Panc1 (cell line): ENCODE measurements at regions not wholly inside any gene's neighbourhood (a gene's known extent, or its start where the extent isn't known, plus 50 kb on each side); places are given as distances from the start of the nearest gene placed in this dataset.

Experiments used
- ATAC-seq: fragments of 200-7000 bp; cut with Tn5 transposase; 2 replicates; pipeline ENCODE4 v1.9.1; 2020; ENCODE audit warnings: mild to moderate bottlenecking, moderate library complexity
- BruUV-seq: library from RNA; stranded (reverse); fragments of 400-500 nt; replicated peaks from 2 replicates; lab custom pipeline; 2021; lab: Mats Ljungman, UMichigan
- CTCF ChIA-PET: fragments of 300-600 bp; sonication (Branson Sonifier 250); formaldehyde crosslinking; loops from one replicate; lab custom pipeline; 2022; ENCODE audit warnings: antibody characterized with exemption; lab: Charles Lee
- POLR2A ChIA-PET: fragments of 300-600 bp; sonication (Branson Sonifier 250); formaldehyde crosslinking; loops from one replicate; lab custom pipeline; 2022; ENCODE audit warnings: antibody characterized with exemption; lab: Charles Lee
- DNase-seq: peaks from one replicate; pipeline ENCODE4 v3.0.0-alpha.2; 2010; ENCODE audit warnings: low read depth, low spot score
- H3K27ac ChIP-seq: 2 replicates; pipeline ENCODE4 v1.5.1; 2011; ENCODE audit warnings: mild to moderate bottlenecking, low read length, inconsistent platforms
- H3K27me3 ChIP-seq: fragments of 200-500 bp; sonication (Bioruptor generic); 2 replicates; pipeline ENCODE4 v1.6.0; 2014; ENCODE audit warnings: low read length, inconsistent platforms; ENCODE audit not compliant: control insufficient read depth, insufficient read depth
- H3K36me3 ChIP-seq: fragments of 200-500 bp; sonication (Bioruptor generic); 2 replicates; pipeline ENCODE4 v1.5.1; 2014; ENCODE audit warnings: inconsistent platforms, mild to moderate bottlenecking, low read length, moderate library complexity; ENCODE audit not compliant: control insufficient read depth, insufficient read depth
- H3K4me1 ChIP-seq: 2 replicates; pipeline ENCODE4 v1.5.1; 2011; ENCODE audit warnings: inconsistent platforms, mild to moderate bottlenecking, low read length, moderate library complexity; ENCODE audit not compliant: control insufficient read depth, insufficient read depth
- H3K4me3 ChIP-seq, 2 experiments: 2 replicates each; pipeline ENCODE4 v1.5.1; 2011 to 2012; ENCODE audit warnings: low read depth in 2 of 2, low read length in 2 of 2, mild to moderate bottlenecking in 2 of 2, inconsistent platforms in 1 of 2, moderate library complexity in 1 of 2
- H3K9me3 ChIP-seq: fragments of 200-500 bp; sonication (Bioruptor generic); 2 replicates; pipeline ENCODE4 v1.5.1; 2014; ENCODE audit warnings: low read depth, mild to moderate bottlenecking, inconsistent platforms, low read length, moderate library complexity; ENCODE audit not compliant: control insufficient read depth, insufficient read depth
- POLR2AphosphoS5 ChIP-seq: IDR thresholded peaks from 2 replicates; pipeline ENCODE4 v1.6.1; 2012; ENCODE audit warnings: mild to moderate bottlenecking, low read depth, low read length, moderate library complexity
- REST ChIP-seq, 2 experiments: IDR thresholded peaks; 2 replicates each; pipeline ENCODE4 v1.6.1; 2011 to 2012; ENCODE audit warnings: low read depth in 2 of 2, control low read depth in 1 of 2, low read length in 1 of 2, mild to moderate bottlenecking in 1 of 2, moderate library complexity in 1 of 2; ENCODE audit not compliant: insufficient read depth in 1 of 2
- SIN3A ChIP-seq: IDR thresholded peaks from 2 replicates; pipeline ENCODE4 v1.6.1; 2012; ENCODE audit warnings: low read depth, mild to moderate bottlenecking, low read length, moderate library complexity, borderline replicate concordance; ENCODE audit not compliant: insufficient read depth
- TCF7L2 ChIP-seq: IDR thresholded peaks from 2 replicates; pipeline ENCODE4 v1.6.1; 2011; ENCODE audit warnings: mild to moderate bottlenecking, low read depth, low read length, inconsistent platforms
- in situ Hi-C: cut with HindIII; loops from 2 replicates; pipeline ENCODE4 v1.10.0; 2016; ENCODE audit warnings: low sequenced_read_pairs, low pct_unique_long_range_greater_than_20kb
- intact Hi-C: fragments of 100-400 bp; cut with micrococcal nuclease; formaldehyde crosslinking; loops from one replicate; pipeline ENCODE4 v1.10.0; 2022; ENCODE audit not compliant: unreplicated experiment
- TF ChIP-seq, protein P1 (sequence below): fragments of 450-650 bp; IDR thresholded peaks from 2 replicates; pipeline ENCODE4 v1.5.1; 2017; ENCODE audit warnings: mild to moderate bottlenecking

GRCh38 chr2:16496426-16497388 is 168.9 kb downstream of the CYRIA start:
- Histone ChIP-seq H3K36me3 (no peaks in the 10 kb centered on the region), H3K27me3 (no peaks in the 10 kb centered on the region), H3K9me3 (no peaks in the 10 kb centered on the region), H3K27ac (no peak overlapping the region), H3K4me3 (no peak overlapping the region), H3K4me1 (no peaks in the 10 kb centered on the region)
- DNase-seq: no peak
- POLR2A ChIA-PET: no interaction called here
- intact Hi-C loops: no loop called here
- TF ChIP-seq TCF7L2 (no peak), REST (IDR thresholded peaks at IDR 0.05; ENCODE audit: insufficient read depth in 1 of 2, low read depth in 2 of 2, low read length in 1 of 2) (no peak), SIN3A (no peak), POLR2AphosphoS5 (no peak)
- TF ChIP-seq, protein P1, sequence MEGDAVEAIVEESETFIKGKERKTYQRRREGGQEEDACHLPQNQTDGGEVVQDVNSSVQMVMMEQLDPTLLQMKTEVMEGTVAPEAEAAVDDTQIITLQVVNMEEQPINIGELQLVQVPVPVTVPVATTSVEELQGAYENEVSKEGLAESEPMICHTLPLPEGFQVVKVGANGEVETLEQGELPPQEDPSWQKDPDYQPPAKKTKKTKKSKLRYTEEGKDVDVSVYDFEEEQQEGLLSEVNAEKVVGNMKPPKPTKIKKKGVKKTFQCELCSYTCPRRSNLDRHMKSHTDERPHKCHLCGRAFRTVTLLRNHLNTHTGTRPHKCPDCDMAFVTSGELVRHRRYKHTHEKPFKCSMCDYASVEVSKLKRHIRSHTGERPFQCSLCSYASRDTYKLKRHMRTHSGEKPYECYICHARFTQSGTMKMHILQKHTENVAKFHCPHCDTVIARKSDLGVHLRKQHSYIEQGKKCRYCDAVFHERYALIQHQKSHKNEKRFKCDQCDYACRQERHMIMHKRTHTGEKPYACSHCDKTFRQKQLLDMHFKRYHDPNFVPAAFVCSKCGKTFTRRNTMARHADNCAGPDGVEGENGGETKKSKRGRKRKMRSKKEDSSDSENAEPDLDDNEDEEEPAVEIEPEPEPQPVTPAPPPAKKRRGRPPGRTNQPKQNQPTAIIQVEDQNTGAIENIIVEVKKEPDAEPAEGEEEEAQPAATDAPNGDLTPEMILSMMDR: no peak
- BruUV-seq: no TSS peak
- in situ Hi-C loops: no loop called here
- CTCF ChIA-PET: no interaction called here
- ATAC-seq: no peak

GRCh38 chr2:16495509-16496208 is 170.0 kb downstream of the CYRIA start:
- Histone ChIP-seq H3K27me3 (no peaks in the 10 kb centered on the region), H3K9me3 (no peaks in the 10 kb centered on the region), H3K4me1 (no peaks in the 10 kb centered on the region), H3K27ac (no peak overlapping the region), H3K4me3 (no peak overlapping the region), H3K36me3 (no peaks in the 10 kb centered on the region)
- TF ChIP-seq SIN3A (no peak), TCF7L2 (no peak), REST (IDR thresholded peaks at IDR 0.05; ENCODE audit: insufficient read depth in 1 of 2, low read depth in 2 of 2, low read length in 1 of 2) (no peak), POLR2AphosphoS5 (no peak)
- TF ChIP-seq, protein P1: no peak
- in situ Hi-C loops: no loop called here
- DNase-seq (no peak), ATAC-seq (no peak)
- CTCF ChIA-PET: no interaction called here
- no TSS peak for BruUV-seq
- POLR2A ChIA-PET: no interaction called here
- intact Hi-C loops: no loop called here
